ENCODE measurements at regions not wholly inside any gene's neighbourhood (a gene's known extent, or its start where the extent isn't known, plus 50 kb on each side); places are given as distances from the start of the nearest gene placed in this dataset.
"Not testable (repeated sequence)": the region's sequence is repeated elsewhere in the genome, so short reads cannot be mapped to it uniquely, and the experiment has no call there.

- no peak for DNase-seq (ENCODE audit: low read depth)
These were observed 344.7 kb downstream of the TAF11L14 start for GRCh38 chr5:17978954-17979353.

DNA sequence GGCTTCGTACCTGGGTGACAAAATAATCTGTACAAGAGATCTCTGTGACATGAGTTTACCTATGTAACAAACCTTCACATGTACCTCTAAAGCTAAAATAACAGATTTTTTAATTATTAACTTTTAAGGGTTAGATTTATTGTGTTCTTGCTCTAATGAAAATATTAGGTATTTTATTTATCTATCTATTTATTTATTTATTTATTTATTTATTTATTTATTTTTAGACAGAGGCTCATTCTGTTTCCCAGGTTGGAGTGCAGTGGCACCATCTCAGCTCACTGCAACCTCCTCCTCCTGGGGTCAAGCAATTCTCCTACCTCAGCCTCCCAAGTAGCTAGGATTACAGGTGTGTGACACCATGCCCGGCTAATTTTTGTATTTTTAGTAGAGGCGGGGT lies 348.4 kb downstream of the TAF11L14 start:
- DNase-seq (ENCODE audit: low read depth) = not testable (repeated sequence)

DNA sequence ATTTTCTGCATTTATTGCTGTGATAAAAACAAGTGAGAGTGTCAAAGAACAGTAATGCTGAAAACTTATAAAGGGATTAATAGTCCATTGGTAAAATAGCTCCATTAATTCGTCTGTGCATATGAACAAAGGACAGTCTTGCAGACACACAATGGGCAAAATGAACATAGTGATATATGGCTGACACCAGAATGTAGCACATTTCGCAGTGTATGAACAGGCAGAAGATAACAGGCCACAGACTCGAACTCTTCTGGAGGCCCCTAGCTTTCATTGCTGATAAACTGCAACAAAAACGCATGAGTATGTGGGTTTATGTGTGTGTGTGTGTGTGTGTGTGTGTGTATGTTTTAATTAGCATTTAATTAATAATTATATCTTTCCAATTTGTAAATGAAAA lies 354.8 kb downstream of the TAF11L14 start:
- no peak for DNase-seq (ENCODE audit: low read depth)

- no peak for DNase-seq (ENCODE audit: low read depth)
These were observed 355.6 kb downstream of the TAF11L14 start for GRCh38 chr5:17989567-17990563.

DNA sequence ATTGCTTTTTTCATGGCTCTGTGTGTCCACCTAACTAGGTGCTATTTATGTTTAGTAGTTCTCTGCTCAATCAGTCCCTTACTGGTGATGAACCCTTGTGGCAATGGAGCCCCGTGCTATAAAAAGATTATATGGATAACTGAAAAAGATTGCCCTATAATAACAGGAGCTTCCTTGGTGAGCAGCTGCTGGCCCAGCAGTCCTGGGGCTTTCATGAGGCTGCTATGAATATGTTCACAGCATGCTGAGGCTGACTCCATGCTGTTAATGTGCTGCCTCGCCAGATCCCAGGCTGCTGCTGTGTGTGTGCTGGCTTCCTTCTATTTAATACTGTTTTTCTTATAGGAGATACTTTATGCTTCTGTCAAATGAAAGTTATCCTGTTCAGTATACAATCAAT lies 357.5 kb downstream of the TAF11L14 start:
- DNase-seq (ENCODE audit: low read depth) = no peak

GRCh38 chr5:17992291-17992690 lies 358.0 kb downstream of the TAF11L14 start:
- no peak for DNase-seq (ENCODE audit: low read depth)

- no peak for DNase-seq (ENCODE audit: low read depth)
These were observed 361.7 kb downstream of the TAF11L14 start for GRCh38 chr5:17995997-17996396.

DNA sequence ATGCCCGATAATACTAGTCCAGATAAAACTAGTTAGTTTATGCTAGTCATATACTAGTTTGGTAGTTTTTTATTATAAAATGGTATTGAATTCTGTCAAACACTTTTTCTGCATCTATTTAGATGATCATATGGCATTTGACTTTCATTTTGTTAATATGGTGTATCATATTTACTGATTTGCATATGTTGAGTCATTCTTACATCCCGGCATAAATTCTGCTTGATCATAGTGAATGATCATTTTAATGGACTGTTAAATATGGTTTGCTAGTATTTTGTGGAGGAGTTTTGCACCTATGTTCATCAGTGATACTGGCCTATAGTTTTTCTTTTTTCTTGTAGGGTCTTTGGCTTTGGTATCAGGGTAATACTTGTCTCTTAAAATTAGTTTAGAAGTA lies 365.6 kb downstream of the TAF11L14 start:
- no peak for DNase-seq (ENCODE audit: low read depth)

DNA sequence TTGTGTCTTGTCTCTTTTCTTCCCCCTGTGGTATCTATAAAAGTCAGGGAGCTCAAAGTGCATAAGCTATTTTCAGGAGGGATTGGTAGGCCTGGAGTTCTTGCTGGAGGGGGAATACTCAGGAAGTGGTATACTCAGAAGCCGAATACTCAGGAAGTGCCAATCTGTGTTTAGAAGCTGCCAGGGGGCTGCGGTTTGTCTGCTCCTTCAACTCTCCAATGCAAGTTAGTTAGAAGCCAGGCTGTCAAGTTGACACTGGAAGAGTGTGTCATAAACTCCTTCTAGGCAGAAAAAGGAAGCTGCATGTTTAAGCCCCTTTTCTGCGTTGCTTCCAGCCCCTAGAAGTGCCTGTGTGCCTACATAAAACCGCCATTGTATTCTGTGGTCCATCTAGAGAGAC lies 366.5 kb downstream of the TAF11L14 start:
- no peak for DNase-seq (ENCODE audit: low read depth)

DNA sequence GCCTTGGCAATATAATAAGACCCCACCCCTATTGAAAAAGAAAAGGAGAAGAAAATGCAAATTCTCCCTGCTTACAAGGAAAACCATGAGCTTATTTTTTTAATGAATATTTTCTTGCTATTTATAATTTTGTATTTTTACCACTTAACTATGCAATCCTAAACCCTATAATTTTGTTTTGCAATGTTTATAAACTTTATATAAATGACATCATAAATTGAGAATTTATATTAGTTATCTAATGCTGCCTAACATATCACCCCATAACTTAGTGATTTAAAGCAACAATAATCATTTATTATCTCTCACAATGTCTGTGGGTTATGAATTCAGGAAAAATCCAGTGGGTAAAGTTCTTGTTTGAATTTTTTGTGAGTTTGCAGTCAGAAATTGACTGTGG lies 369.1 kb downstream of the TAF11L14 start:
- no peak for DNase-seq (ENCODE audit: low read depth)

DNA sequence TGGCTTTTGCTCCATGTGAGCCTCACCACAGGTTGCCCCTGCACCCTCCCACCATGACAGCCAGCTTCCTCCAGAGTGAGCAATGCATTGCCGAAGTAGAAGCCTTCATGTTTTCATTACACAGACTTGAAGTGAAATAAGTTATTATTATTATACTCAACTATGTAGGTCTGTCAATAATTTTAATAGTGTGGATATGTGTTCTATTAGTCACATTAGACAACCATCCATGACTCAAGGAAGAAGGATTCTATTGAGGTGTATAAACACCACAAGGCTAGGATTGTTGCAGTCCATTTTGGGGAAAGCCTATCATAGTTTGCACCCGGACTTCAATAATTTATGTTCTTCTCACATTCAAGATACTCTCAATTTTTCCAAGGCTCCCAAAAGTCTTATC lies 369.5 kb downstream of the TAF11L14 start:
- no peak for DNase-seq (ENCODE audit: low read depth)

GRCh38 chr5:18006235-18006634 lies 372.0 kb downstream of the TAF11L14 start:
- not testable (repeated sequence) for DNase-seq (ENCODE audit: low read depth)

- DNase-seq (ENCODE audit: low read depth) = no peak
These were observed 374.7 kb downstream of the TAF11L14 start for GRCh38 chr5:18008940-18009339.

- DNase-seq (ENCODE audit: low read depth) = no peak
These were observed 375.8 kb downstream of the TAF11L14 start for GRCh38 chr5:18010053-18010452.

GRCh38 chr5:18018472-18018871 lies 384.2 kb downstream of the TAF11L14 start:
- DNase-seq (ENCODE audit: low read depth) = no peak

DNA sequence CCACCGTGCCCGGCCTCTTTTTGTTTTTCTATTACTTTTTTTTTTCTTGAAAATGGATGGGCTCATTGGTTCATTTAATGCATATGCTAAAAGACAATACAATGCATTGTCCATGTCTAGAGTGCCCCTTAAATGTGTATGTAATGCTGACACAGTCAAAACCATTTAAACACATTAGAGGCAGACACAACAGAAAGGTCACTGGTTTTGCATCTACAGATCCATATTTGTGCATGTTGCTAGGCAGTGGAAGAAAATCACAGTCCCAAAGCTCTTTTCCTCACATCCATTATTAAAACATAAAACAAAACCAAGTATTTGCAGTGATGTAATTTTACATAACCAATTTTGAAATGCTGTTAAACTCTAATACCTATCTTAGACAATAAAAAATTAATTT lies 389.0 kb downstream of the TAF11L14 start:
- no peak for DNase-seq (ENCODE audit: low read depth)

DNA sequence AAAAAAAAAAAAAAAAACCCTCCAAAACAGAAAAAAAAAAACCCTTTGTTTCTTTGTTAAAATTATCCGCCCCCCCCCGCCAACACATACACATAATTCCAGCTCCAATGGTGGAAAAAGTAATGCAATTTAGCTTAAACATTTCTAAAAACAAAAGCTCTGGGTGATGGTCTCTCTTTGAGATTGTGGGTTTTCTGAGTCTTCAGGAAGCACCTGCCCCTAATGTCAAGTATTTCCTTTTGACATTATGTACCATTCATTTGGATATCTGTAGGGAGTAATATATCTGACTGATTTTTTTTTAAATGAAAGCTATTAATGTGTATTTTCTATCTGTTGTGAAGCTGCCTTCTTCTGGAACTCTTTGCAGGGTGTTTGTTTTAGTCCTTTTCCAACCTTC lies 389.7 kb downstream of the TAF11L14 start:
- DNase-seq (ENCODE audit: low read depth) = no peak

DNA sequence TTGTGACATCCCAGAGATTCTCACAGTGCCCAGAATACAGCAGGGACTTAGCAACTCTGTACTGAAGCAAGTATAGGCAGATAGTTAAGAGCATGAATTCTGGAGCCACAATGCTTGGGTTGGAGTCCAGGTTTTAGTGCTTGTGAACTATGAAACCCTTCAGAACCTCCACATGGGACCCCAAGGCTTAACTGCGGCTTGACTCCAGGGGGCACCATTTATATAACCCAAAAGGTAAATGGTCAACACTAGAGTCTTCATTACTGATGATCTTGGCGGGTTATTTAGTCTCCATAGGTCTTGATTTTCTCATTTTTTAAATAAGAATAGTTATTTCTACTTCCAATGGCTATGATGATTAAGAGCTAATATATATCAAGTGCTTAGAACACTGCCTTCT lies 390.3 kb downstream of the TAF11L14 start:
- DNase-seq (ENCODE audit: low read depth) = no peak

DNA sequence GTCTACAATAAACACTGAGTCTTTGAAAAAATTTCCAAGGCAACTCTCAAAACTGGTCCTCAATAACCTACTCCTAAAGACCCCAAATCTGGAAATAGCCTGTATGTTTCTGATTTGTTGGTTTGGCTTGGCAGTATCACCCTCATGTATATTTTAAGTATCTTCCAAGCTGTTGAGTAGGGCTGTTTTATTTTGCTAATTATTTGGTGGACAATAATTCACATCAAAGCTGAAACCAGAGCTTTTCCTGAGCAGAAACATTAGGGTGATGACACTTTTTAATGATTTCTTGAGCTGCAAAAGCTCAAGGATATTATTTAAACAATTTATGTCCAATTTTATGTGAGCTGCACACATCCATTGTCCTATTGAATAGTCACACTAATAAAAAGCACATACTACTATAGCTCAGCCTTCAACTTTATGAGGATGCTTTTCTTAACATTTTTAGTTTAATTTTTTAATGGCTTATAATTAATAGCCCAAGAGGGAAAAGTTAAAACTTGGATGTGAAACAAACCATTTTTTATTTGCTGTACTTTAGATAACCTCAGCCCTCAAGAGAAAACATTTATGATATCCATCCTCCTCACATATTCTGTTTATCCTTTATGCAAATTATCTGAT lies 393.1 kb downstream of the TAF11L14 start:
- DNase-seq (ENCODE audit: low read depth) = no peak

GRCh38 chr5:18028036-18028435 lies 393.8 kb downstream of the TAF11L14 start:
- no peak for DNase-seq (ENCODE audit: low read depth)

DNA sequence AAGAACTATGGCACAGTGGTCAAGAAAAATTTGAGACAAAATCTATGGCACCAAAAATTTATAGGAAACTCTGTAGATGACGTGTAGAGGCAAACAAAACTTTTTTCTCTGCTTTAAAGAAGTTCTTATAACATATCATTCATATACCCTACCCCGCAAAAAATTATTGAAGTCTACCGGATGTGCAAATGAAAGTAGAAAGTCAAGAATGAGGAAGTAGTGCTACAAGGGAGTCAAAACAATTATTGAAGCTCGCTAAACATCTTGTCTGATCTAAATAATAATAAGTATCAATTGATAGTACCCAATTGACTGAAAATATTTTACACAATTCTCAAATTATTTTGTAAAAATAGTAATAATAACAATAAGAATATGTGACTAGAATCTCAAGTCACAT lies 398.5 kb downstream of the TAF11L14 start:
- no peak for DNase-seq (ENCODE audit: low read depth)

DNA sequence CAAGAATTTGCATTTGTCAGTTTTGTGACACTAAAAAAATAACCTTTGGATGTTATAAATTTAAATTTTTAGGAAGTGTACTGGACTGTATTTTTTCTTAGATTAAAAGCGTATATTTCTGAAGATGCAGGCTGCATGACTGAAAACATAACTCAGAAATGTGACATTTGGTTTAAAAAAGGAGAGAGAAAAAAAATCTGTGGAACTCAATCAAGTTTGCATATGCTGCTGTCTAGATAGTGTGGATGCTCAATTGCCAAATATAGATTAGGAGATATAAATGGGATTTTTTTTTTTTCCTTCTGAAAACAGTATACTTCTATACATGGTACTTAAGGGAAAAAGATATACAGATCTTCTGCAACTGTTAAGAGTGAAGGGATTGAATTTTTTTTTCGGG lies 402.3 kb downstream of the TAF11L14 start:
- DNase-seq (ENCODE audit: low read depth) = no peak

DNA sequence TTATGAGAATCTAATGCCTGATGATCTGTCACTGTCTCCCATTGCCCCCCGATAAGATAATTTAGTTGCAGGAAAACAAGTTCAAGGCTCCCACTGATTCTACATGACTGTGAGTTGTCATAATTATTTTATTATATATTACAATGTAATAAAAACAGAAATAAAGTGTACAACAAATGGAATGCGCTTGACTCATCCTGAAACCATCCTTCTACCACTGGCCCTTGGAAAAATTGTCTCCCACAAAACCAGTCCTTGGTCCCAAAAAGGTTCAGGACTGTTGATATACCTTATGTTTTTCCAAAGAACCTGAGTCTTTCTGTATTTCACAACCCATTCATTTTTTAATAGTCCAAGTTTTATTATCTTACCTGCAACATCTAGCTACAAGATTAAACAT lies 403.5 kb downstream of the TAF11L14 start:
- no peak for DNase-seq (ENCODE audit: low read depth)
